ENCODE measurements at regions not wholly inside any gene's neighbourhood (a gene's known extent, or its start where the extent isn't known, plus 50 kb on each side); places are given as distances from the start of the nearest gene placed in this dataset.

DNA sequence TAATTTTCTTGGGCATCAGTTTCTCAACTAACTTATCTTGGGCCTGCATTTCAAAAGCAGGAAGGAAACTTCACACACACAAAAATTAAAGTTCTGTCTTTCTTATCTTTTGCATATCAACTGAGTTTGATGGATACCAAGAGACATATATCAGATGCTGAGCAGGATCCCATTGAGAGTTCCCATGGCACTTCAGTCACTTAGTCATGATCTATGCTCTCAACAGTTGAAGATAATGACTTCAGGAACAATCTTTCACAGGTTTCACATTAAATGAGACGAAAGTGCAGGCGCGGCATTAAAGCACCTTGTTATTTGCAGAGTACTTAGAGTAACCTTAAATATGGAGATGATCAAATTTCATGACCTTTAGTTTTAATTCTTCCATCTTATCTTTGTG lies 2139.8 kb upstream of the CELF4 start:
- BruUV-seq (replicated peaks), result no TSS peak
- ChIA-PET POLR2A (no interaction called here), CTCF (ENCODE audit: unreplicated experiment) (no interaction called here)
- Histone ChIP-seq H3K27ac (ENCODE audit: low read depth, low read length, poor library complexity, severe bottlenecking) (no peak overlapping the region), H3K9me3 (ENCODE audit: low read length) (no peaks in the 10 kb centered on the region), H3K79me2 (ENCODE audit: insufficient read depth, low read depth, low read length) (no peaks in the 10 kb centered on the region), H3K4me3 (ENCODE audit: low read depth, low read length, poor library complexity, severe bottlenecking) (no peak overlapping the region), H2AFZ (ENCODE audit: low read length) (no peak overlapping the region), H3K9me2 (ENCODE audit: insufficient read depth, low read length) (no peaks in the 10 kb centered on the region), H3K36me3 (ENCODE audit: insufficient read depth, low read length) (no peaks in the 10 kb centered on the region), H3K4me1 (ENCODE audit: insufficient read depth, low read length, poor library complexity, severe bottlenecking) (no peaks in the 10 kb centered on the region), H4K20me1 (ENCODE audit: insufficient read depth, low read length) (no peaks in the 10 kb centered on the region), H3K4me2 (ENCODE audit: low read length) (no peak overlapping the region)
- intact Hi-C loops (cut with micrococcal nuclease; ENCODE audit: unreplicated experiment), result no loop called here
- no peak for DNase-seq (ENCODE audit: low spot score)
- TF ChIP-seq EZH2phosphoT487 (IDR thresholded peaks at IDR 0.05; ENCODE audit: borderline replicate concordance, low read depth, low read length), result no peak
- TF ChIP-seq, protein P1, sequence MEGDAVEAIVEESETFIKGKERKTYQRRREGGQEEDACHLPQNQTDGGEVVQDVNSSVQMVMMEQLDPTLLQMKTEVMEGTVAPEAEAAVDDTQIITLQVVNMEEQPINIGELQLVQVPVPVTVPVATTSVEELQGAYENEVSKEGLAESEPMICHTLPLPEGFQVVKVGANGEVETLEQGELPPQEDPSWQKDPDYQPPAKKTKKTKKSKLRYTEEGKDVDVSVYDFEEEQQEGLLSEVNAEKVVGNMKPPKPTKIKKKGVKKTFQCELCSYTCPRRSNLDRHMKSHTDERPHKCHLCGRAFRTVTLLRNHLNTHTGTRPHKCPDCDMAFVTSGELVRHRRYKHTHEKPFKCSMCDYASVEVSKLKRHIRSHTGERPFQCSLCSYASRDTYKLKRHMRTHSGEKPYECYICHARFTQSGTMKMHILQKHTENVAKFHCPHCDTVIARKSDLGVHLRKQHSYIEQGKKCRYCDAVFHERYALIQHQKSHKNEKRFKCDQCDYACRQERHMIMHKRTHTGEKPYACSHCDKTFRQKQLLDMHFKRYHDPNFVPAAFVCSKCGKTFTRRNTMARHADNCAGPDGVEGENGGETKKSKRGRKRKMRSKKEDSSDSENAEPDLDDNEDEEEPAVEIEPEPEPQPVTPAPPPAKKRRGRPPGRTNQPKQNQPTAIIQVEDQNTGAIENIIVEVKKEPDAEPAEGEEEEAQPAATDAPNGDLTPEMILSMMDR (conservative IDR thresholded peaks at IDR 0.05; ENCODE audit: low read length), result no peak

DNA sequence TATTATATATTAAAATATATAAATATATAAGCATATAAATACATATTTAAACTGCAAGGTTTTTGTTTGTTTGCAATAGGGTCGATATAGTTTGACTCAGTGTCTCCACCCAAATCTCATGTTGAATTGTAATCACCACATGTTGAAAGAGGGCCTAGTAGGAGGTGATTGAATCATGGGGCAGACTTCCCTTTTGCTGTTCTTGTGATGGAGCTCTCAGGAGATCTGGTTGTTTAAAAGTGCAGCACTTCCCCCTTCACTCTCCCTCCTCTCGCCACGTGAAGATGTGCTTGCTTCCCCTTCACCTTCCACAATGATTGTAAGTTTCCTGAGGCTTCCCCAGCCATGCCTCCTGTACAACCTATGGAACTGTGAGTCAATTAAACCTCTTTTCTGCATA lies 2137.3 kb upstream of the CELF4 start:
- Histone ChIP-seq H3K9me3 (ENCODE audit: low read length) (no peaks in the 10 kb centered on the region), H3K4me2 (ENCODE audit: low read length) (no peak overlapping the region), H2AFZ (ENCODE audit: low read length) (no peak overlapping the region), H3K27ac (ENCODE audit: low read depth, low read length, poor library complexity, severe bottlenecking) (no peak overlapping the region), H3K4me3 (ENCODE audit: low read depth, low read length, poor library complexity, severe bottlenecking) (no peak overlapping the region), H3K79me2 (ENCODE audit: insufficient read depth, low read depth, low read length) (no peaks in the 10 kb centered on the region), H3K9me2 (ENCODE audit: insufficient read depth, low read length) (no peaks in the 10 kb centered on the region), H4K20me1 (ENCODE audit: insufficient read depth, low read length) (no peaks in the 10 kb centered on the region), H3K36me3 (ENCODE audit: insufficient read depth, low read length) (no peaks in the 10 kb centered on the region), H3K4me1 (ENCODE audit: insufficient read depth, low read length, poor library complexity, severe bottlenecking) (no peaks in the 10 kb centered on the region)
- TF ChIP-seq, protein P1 (conservative IDR thresholded peaks at IDR 0.05; ENCODE audit: low read length), result no peak
- TF ChIP-seq EZH2phosphoT487 (IDR thresholded peaks at IDR 0.05; ENCODE audit: borderline replicate concordance, low read depth, low read length), result no peak
- no peak for DNase-seq (ENCODE audit: low spot score)
- BruUV-seq (replicated peaks), result no TSS peak
- intact Hi-C loops (cut with micrococcal nuclease; ENCODE audit: unreplicated experiment), result no loop called here
- POLR2A ChIA-PET, result no interaction called here
- CTCF ChIA-PET (ENCODE audit: unreplicated experiment), result no interaction called here

DNA sequence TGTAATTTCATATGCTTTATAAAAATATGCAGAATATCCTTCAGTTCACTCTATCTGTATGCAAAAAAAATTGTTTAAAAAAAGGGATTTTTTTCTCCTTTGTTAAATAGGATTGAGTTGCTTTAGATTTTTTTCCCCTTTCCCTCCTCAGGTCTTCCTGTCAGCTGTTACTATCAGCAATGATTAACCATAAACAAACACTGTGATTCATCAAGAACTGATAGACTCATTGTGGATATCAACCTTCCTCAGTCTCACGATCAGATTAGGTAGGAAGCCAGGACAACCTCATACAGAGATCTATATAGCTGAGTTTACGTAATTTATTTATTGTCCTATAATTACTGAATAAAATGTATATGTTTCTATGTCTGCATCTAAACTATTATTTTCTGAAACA lies 2136.2 kb upstream of the CELF4 start:
- POLR2A ChIA-PET, result no interaction called here

More for the DNA sequence above, 2136.2 kb upstream of the CELF4 start:
- Histone ChIP-seq H3K4me2 (ENCODE audit: low read length) (no peak overlapping the region), H4K20me1 (ENCODE audit: insufficient read depth, low read length) (no peaks in the 10 kb centered on the region), H3K27ac (ENCODE audit: low read depth, low read length, poor library complexity, severe bottlenecking) (no peak overlapping the region), H3K4me1 (ENCODE audit: insufficient read depth, low read length, poor library complexity, severe bottlenecking) (no peaks in the 10 kb centered on the region), H3K9me2 (ENCODE audit: insufficient read depth, low read length) (no peaks in the 10 kb centered on the region), H3K79me2 (ENCODE audit: insufficient read depth, low read depth, low read length) (no peaks in the 10 kb centered on the region), H3K36me3 (ENCODE audit: insufficient read depth, low read length) (no peaks in the 10 kb centered on the region), H2AFZ (ENCODE audit: low read length) (no peak overlapping the region), H3K9me3 (ENCODE audit: low read length) (no peaks in the 10 kb centered on the region), H3K4me3 (ENCODE audit: low read depth, low read length, poor library complexity, severe bottlenecking) (no peak overlapping the region)
- CTCF ChIA-PET (ENCODE audit: unreplicated experiment), result no interaction called here
- no peak for DNase-seq (ENCODE audit: low spot score)
- BruUV-seq (replicated peaks), result no TSS peak
- TF ChIP-seq EZH2phosphoT487 (IDR thresholded peaks at IDR 0.05; ENCODE audit: borderline replicate concordance, low read depth, low read length), result no peak
- TF ChIP-seq, protein P1 (conservative IDR thresholded peaks at IDR 0.05; ENCODE audit: low read length), result no peak
- intact Hi-C loops (cut with micrococcal nuclease; ENCODE audit: unreplicated experiment), result no loop called here
